Gastroesophageal sphincter (tissue), 4 donors: ENCODE measurements at regions not wholly inside any gene's neighbourhood (a gene's known extent, or its start where the extent isn't known, plus 50 kb on each side); places are given as distances from the start of the nearest gene placed in this dataset.

ENCODE experiments used
- ATAC-seq: fragments of 150-250 bp; one replicate; pipeline ENCODE4 v1.9.1; 2016; ENCODE audit warnings: mild to moderate bottlenecking, moderate library complexity
- H3K27ac ChIP-seq, 4 donors: fragments of 200-600 bp; sonication (generic) in 3 of 4; 1 replicate in 3 of 4; 2 replicates in 1 of 4; pipeline ENCODE4 v1.5.1; 2016 to 2019
- H3K27me3 ChIP-seq: fragments of 200-600 bp; sonication (generic); one replicate; pipeline ENCODE4 v1.5.1; 2019
- H3K36me3 ChIP-seq, 2 donors: fragments of 200-600 bp; sonication (generic); one replicate each; pipeline ENCODE4 v1.5.1; 2019; ENCODE audit warnings: control low read depth in 1 of 2
- H3K4me1 ChIP-seq, 3 donors: fragments of 200-600 bp; sonication (generic); 1 replicate in 2 of 3; 2 replicates in 1 of 3; pipeline ENCODE4 v1.5.1; 2016 to 2019; ENCODE audit warnings: control low read depth in 2 of 3
- H3K4me3 ChIP-seq, 2 donors: fragments of 200-600 bp; sonication (generic); one replicate each; pipeline ENCODE4 v1.5.1; 2019; ENCODE audit warnings: mild to moderate bottlenecking in 1 of 2, moderate library complexity in 1 of 2
- H3K9me3 ChIP-seq, 3 donors: fragments of 200-600 bp; sonication (generic); one replicate each; pipeline ENCODE4 v1.5.1; 2017 to 2019; ENCODE audit warnings: control low read depth in 2 of 3
- CTCF ChIP-seq, 4 experiments: fragments of 200-600 bp in 2 of 4; fragments of 450-650 bp in 2 of 4; sonication (generic) in 1 of 4; IDR thresholded peaks; one replicate each; pipeline ENCODE4 v1.5.1; 2017 to 2019; ENCODE audit warnings: antibody characterized with exemption in 4 of 4, mild to moderate bottlenecking in 2 of 4, moderate library complexity in 2 of 4
- EP300 ChIP-seq: sonication (generic); formaldehyde crosslinking; IDR thresholded peaks from one replicate; pipeline ENCODE4 v1.6.1; 2017; ENCODE audit warnings: antibody characterized with exemption, mild to moderate bottlenecking
- POLR2A ChIP-seq, 2 donors: fragments of 450-650 bp; IDR thresholded peaks; one replicate each; pipeline ENCODE4 v1.6.1; 2017; ENCODE audit warnings: antibody characterized with exemption in 2 of 2, mild to moderate bottlenecking in 2 of 2, moderate library complexity in 1 of 2
- POLR2AphosphoS5 ChIP-seq: sonication (generic); formaldehyde crosslinking; IDR thresholded peaks from one replicate; pipeline ENCODE4 v1.6.1; 2017; ENCODE audit warnings: antibody characterized with exemption
- WGBS, 2 donors: methylation state at CpG; one replicate each; pipeline ENCODE4 v1.1.5; 2018; ENCODE audit warnings: low coverage in 1 of 2; 5-methylcytosine and 5-hydroxymethylcytosine counted together

- no peak for ATAC-seq
- TF ChIP-seq POLR2A (IDR thresholded peaks at IDR 0.05) (no peak), CTCF (IDR thresholded peaks at IDR 0.05) (no peak), EP300 (no peak), POLR2AphosphoS5 (no peak)
- Histone ChIP-seq H3K4me1 (peaks cover 0 to 40% (median 15%) of the 10 kb centered on the region in 3 donors), H3K9me3 (no peaks in the 10 kb centered on the region), H3K27me3 (no peaks in the 10 kb centered on the region), H3K36me3 (no peaks in the 10 kb centered on the region), H3K27ac (no peak overlapping the region), H3K4me3 (no peak overlapping the region)
- WGBS, 2 donors = 83 to 100% methylated on average over 1 of the region's 15 CpGs
These were observed 114.1 kb upstream of the OTOS start for GRCh38 chr2:240254337-240255164.

- Histone ChIP-seq H3K4me3 (no peak overlapping the region), H3K27me3 (no peaks in the 10 kb centered on the region), H3K4me1 (peaks cover 0 to 42% (median 15%) of the 10 kb centered on the region in 3 donors), H3K27ac (no peak overlapping the region), H3K9me3 (no peaks in the 10 kb centered on the region), H3K36me3 (no peaks in the 10 kb centered on the region)
- TF ChIP-seq EP300 (no peak), POLR2AphosphoS5 (no peak), POLR2A (IDR thresholded peaks at IDR 0.05) (no peak), CTCF (IDR thresholded peaks at IDR 0.05) (no peak)
- WGBS, 2 donors = 88 to 96% methylated on average over 8 of the region's 8 CpGs
- no peak for ATAC-seq
These were observed 114.7 kb upstream of the OTOS start for GRCh38 chr2:240255165-240255491.

GRCh38 chr2:240255811-240256703 is 115.6 kb upstream of the OTOS start:
- no peak for TF ChIP-seq POLR2AphosphoS5
- no peak for TF ChIP-seq EP300
- no peak for TF ChIP-seq CTCF (IDR thresholded peaks at IDR 0.05)
- no peak for TF ChIP-seq POLR2A (IDR thresholded peaks at IDR 0.05)
- peaks cover 0 to 36% (median 8%) of the 10 kb centered on the region in 3 donors for H3K4me1 ChIP-seq
- 80 to 84% methylated on average over 8 to 11 of the region's 20 CpGs for WGBS, 2 donors
- H3K4me3 ChIP-seq = no peak overlapping the region
- no peaks in the 10 kb centered on the region for H3K9me3 ChIP-seq
- no peak overlapping the region for H3K27ac ChIP-seq
- no peaks in the 10 kb centered on the region for H3K27me3 ChIP-seq
- H3K36me3 ChIP-seq = no peaks in the 10 kb centered on the region
- no peak for ATAC-seq

DNA sequence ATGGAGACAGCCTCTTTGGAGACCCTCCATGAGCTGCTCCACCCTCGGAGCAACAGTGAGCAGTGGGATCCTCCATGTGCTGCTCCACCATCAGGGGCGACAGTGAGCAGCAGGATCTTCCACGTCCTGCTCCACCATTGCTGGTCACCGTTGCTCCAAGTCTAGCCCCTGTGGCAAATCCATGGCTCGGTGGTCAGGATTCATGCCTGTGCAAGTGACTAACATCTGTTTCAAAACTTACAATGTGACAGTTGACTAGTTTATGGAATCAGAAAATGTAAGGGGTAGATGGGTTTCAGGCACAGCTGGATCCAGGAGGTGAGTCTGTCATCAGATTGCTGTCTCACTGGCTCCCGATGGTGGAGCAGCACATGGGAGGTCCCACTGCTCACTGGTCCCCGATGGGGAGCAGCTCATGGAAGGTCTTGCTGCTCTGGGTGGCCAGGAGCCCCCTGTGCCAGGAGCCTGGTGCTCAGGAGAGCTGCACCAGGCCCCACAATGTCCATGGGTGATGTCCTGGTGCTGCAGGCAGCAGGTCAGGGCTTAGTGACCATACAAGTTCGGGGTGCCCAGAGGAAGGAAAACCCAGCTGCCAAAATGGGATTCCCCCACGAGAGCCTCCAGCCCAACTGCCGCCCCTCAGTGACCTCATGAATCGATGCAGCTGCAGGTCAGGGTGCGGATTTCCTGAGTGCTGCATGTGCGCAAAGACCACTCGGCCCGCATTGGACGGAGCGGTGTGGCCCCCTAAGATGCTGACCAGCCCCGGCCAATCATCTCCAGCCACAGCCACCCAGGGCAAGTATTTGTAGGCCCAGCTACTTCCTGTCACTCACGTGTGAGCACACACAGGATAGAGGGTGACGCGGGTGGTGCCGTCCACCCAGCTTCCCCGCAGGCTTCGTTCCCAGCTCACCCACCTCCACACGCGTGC is 116.5 kb upstream of the OTOS start:
- TF ChIP-seq EP300 (no peak), CTCF (IDR thresholded peaks at IDR 0.05) (no peak), POLR2AphosphoS5 (no peak), POLR2A (IDR thresholded peaks at IDR 0.05) (no peak)
- H3K27ac ChIP-seq = no peak overlapping the region
- ATAC-seq = no peak
- H3K36me3 ChIP-seq = no peaks in the 10 kb centered on the region
- peaks cover 0 to 27% (median 0%) of the 10 kb centered on the region in 3 donors for H3K4me1 ChIP-seq
- WGBS, 2 donors = 100% methylated on average over 1 of the region's 26 CpGs; no CpG with 5 or more reads in 1 of the 2 donors
- no peak overlapping the region for H3K4me3 ChIP-seq
- no peaks in the 10 kb centered on the region for H3K9me3 ChIP-seq
- no peaks in the 10 kb centered on the region for H3K27me3 ChIP-seq
